Epidermal melanocyte (primary cell): ENCODE measurements at regions not wholly inside any gene's neighbourhood (a gene's known extent, or its start where the extent isn't known, plus 50 kb on each side); places are given as distances from the start of the nearest gene placed in this dataset.

Experiments used
- DNase-seq: peaks from one replicate; pipeline ENCODE4 v3.0.0; 2011; ENCODE audit warnings: low spot score; ENCODE audit not compliant: insufficient read length

DNA sequence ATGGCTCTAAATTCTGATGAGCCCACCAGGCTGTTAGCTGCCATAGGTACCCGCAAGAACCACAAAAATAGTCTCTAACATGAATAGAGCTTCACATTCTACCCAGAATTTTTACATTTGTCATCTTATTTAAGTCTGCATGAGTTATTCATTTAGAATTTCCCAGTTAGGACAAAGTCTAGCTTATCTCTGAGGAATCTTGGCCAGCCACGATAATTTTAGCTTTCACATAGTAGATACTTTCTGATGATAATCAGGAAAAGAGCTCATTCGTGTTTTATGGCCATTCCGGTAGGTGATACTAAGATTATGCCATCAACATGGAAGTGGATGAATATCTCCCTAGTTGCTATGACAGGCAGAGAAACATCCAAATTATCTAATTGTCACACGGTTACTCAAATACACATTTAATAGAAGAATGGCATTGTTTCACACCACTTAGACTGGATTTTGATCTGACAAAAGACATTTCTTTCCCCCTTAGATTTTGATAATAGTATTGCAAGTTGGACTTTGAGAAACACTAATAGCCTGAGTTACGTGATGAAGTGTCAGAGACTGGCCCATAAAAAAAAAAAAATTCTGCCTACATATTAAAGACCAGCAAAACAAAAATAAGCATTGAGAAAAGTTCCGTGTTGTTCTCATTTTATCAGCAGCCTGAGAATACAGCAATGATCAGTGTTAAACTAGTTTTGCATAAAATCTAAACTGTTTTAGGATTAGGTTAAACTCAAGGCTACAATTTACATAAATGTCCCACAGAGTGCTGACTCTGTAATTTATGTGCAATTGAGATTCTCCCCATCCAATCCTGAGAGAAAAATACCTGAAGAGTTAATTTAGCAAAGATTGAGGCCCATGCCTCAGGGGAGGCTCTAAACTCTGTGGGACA, 397.5 kb upstream of the ARID1B start:
- no peak for DNase-seq

- no peak for DNase-seq
Observed at GRCh38 chr6:156378853-156379252, 398.3 kb upstream of the ARID1B start.

GRCh38 chr6:156376091-156376490, 401.1 kb upstream of the ARID1B start:
- no peak for DNase-seq

- no peak for DNase-seq
Observed at GRCh38 chr6:156359912-156360311, 417.3 kb upstream of the ARID1B start.

DNA sequence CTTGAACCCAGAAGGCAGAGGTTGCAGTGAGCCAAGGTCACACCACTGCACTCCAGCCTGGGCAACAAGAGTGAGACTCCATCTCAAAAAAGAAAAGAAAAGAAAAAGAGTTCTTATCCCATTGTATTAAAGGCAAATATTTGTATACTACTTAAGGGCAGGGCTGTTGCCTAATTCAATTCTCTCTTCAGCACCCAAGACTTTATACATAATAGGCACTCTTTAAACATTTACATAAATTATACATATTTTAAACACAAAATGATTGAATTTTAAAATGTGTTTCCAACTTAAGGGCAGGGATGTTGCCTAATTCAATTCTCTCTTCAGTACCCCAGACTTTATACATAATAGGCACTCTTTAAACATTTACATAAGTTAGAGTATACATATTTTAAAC, 424.3 kb upstream of the ARID1B start:
- no peak for DNase-seq

DNA sequence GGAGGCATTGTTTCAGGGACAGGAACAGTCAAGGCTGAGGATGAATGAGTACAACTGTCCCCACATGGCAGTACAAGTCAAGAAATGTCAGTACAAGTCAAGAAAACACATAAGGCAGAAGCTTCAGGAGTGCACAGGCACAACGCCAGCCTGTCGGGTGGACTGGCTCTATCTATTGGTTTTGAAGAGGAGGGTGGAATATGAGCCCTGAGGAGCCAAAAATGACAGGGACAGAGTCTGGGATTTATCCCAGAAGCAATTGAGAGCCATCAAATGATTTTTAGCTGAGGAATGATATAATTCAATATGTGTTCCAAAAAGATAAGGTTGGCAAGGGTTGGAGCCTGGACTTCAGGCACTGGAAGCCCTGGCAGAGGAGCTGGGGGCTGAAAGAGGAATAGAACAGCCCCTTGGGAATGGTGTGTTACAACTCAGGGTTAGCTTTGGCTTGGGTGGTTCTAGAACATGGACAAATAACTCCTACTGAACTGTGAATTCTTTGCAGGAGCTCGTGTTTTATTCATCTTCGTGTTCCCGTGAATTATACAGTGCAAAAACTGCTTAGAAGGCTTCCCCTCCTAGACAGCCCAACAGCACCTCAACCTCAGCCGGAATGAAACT, 425.7 kb upstream of the ARID1B start:
- no peak for DNase-seq

- no peak for DNase-seq
Observed at GRCh38 chr6:156350337-156350736, 426.8 kb upstream of the ARID1B start.

GRCh38 chr6:156348849-156349248, 428.3 kb upstream of the ARID1B start:
- no peak for DNase-seq

DNA sequence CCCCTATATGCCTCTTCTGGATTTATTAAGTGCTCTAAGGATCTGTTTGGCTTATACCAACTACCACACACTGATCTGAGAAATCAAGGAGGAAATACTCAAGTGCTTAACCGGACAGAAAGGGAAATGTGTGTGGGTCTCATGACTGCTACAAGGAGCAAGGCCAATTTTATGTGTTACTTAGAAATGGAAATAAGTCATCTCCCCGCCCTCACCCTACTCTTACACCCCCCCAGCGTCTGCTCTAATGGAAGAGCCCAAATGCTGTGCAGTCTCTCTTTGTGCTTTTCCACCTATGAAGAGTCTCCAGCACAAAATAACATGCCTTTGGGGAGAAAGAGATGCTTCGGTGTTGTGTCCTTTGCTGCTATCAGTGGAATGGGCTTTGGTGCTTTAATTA, 428.8 kb upstream of the ARID1B start:
- DNase-seq: no peak

DNA sequence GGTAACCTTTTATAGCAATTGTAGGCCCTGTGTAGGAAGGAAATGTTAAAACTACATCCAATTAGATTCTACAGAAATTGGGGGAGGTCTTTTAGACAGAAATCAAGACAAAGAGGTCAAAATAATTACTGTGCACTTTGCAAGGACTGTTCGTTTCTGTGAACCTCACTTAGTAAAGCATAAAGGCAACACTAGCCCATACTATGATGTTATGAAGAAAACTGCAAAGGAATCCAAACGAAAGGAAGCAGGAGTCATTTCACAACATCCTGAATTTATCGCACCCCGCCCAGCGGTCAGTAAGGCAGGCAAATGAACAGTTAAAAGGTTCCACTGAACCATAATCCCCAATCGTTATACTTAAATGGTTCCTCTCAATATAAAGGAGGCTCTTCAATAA, 429.5 kb upstream of the ARID1B start:
- DNase-seq: no peak

GRCh38 chr6:156347246-156347645, 429.9 kb upstream of the ARID1B start:
- DNase-seq: no peak

- no peak for DNase-seq
Observed at GRCh38 chr6:156345700-156346099, 431.5 kb upstream of the ARID1B start.

DNA sequence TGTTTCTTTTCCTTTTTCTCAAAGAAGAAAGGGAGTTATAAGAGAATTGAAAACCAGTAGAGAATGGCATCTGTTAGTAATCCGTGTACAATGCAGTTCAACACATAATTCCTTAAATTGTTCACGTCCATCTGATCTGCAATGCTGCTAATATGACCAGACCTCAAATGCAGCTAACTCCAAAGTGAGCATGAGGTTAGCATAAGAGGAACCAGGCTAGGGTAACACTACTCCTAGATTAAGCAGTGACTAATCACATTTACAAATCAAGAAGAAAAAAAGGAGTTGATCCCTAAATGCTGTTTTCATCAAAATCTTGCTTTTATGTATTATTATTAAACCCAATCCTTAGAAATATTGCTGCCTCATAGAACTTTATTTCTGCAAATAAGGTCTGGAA, 432.7 kb upstream of the ARID1B start:
- DNase-seq: no peak

- DNase-seq: no peak
Observed at GRCh38 chr6:156337801-156338200, 439.4 kb upstream of the ARID1B start.

DNA sequence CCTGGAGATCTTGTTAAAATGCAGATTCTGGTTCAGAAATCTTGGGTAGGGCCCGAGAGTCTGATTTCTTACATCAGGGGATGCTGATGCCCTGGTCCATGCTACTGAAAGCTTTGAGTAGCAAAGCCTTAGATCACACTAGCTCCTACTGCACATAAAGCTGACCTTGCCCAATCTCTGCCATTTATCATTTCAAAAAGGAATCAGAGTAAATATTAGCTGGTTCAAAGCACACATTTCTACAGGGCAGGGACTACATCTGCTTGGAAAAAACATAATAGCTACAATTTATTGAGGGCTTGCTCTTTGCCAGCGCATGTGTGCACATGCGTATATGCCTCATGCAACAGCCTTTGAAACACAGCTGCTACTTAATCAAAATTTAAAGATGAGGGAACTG, 440.4 kb upstream of the ARID1B start:
- DNase-seq: no peak

GRCh38 chr6:156336089-156336488, 441.1 kb upstream of the ARID1B start:
- DNase-seq: no peak

- no peak for DNase-seq
Observed at GRCh38 chr6:156334966-156335365, 442.2 kb upstream of the ARID1B start.

DNA sequence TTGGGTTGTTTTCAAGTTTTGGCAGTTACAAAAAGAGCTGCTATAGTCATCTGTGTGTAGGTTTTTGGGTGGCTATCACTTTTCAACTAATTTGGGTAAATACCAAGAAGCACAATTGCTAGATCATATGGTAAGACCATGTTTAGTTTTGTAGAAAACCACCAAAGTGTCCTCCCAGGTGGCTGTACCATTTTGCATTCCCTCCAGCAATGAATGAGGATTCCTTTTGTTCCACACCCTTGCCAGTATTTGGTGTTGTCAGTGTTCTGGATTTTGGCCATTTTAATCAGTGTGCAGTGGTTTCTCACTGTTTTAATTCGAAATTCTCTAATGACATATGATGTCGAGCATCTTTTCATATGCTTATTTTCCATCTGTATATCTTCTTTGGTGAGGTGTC, 457.5 kb upstream of the ARID1B start:
- DNase-seq: no peak

- no peak for DNase-seq
Observed at GRCh38 chr6:156316583-156317125, 460.5 kb upstream of the ARID1B start.

GRCh38 chr6:156315146-156315545, 462.0 kb upstream of the ARID1B start:
- DNase-seq: no peak

DNA sequence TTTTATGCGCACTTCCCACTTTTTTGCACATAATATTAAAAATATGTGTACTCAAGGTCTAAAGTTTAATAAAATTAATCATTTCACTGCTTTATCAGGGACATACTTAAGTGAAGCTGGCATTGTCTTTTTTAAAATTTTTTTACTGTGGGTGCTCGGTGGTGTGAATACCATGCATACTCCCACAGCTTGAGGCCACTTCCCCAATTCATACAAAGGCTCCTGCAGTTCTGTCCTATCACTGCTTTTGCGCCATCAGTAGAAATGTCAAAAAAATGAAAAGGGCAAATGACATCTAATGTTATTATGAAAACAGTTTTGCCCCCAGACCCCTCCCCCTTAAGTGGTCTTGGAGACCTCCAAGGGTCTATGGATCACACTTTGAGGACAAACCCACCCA, 464.1 kb upstream of the ARID1B start:
- no peak for DNase-seq

GRCh38 chr6:156311291-156311690, 465.9 kb upstream of the ARID1B start:
- no peak for DNase-seq

GRCh38 chr6:156310701-156311100, 466.5 kb upstream of the ARID1B start:
- no peak for DNase-seq
